IMR-90 (cell line): ENCODE measurements at regions not wholly inside any gene's neighbourhood (a gene's known extent, or its start where the extent isn't known, plus 50 kb on each side); places are given as distances from the start of the nearest gene placed in this dataset.

Experiments used
- ATAC-seq: fragments of 200-7000 bp; cut with Tn5 transposase; 2 replicates; pipeline ENCODE4 v1.9.1; 2020; ENCODE audit warnings: low read depth, mild to moderate bottlenecking, moderate library complexity
- BruUV-seq: library from RNA; stranded (reverse); fragments of 400-500 nt; replicated peaks from 2 replicates; lab custom pipeline; 2021; lab: Mats Ljungman, UMichigan
- CTCF ChIA-PET: fragments of 300-600 bp; formaldehyde crosslinking; extraction: SDS; loops from one replicate; lab custom pipeline; 2021; ENCODE audit warnings: antibody characterized with exemption; lab: Yijun Ruan, JAX
- POLR2A ChIA-PET: fragments of 300-600 bp; sonication (Branson Sonifier 250); formaldehyde crosslinking; loops from one replicate; lab custom pipeline; 2022; ENCODE audit warnings: antibody characterized with exemption; ENCODE audit not compliant: unreplicated experiment; lab: Charles Lee
- DNase-seq: peaks from one replicate; pipeline ENCODE4 v3.0.0; 2013
- H2AFZ ChIP-seq: replicated peaks from 2 replicates; pipeline ENCODE3; 2013; ENCODE audit warnings: low read length, mild to moderate bottlenecking; ENCODE audit not compliant: poor library complexity
- H2AK5ac ChIP-seq: 2 replicates; pipeline ENCODE4 v1.6.1; 2013; ENCODE audit warnings: low read depth, low read length, inconsistent platforms
- H2AK9ac ChIP-seq: replicated peaks from 2 replicates; pipeline ENCODE3; 2013; ENCODE audit warnings: mild to moderate bottlenecking, low read depth, low read length, moderate library complexity; ENCODE audit not compliant: poor library complexity
- H2BK120ac ChIP-seq: 2 replicates; pipeline ENCODE4 v1.6.1; 2013; ENCODE audit warnings: low read depth, low read length, inconsistent platforms
- H2BK15ac ChIP-seq: 3 replicates; pipeline ENCODE4 v1.6.1; 2013; ENCODE audit warnings: low read depth, low read length, inconsistent platforms
- H2BK20ac ChIP-seq: 2 replicates; pipeline ENCODE4 v1.6.1; 2013; ENCODE audit warnings: low read depth, mild to moderate bottlenecking, inconsistent platforms, low read length, moderate library complexity
- H2BK5ac ChIP-seq: 2 replicates; pipeline ENCODE4 v1.6.1; 2013; ENCODE audit warnings: mild to moderate bottlenecking, low read depth, low read length, inconsistent platforms; ENCODE audit not compliant: poor library complexity, severe bottlenecking
- H3K14ac ChIP-seq: replicated peaks from 2 replicates; pipeline ENCODE4 v1.6.1; 2013; ENCODE audit warnings: low read depth, low read length, inconsistent platforms
- H3K18ac ChIP-seq: 2 replicates; pipeline ENCODE4 v1.6.1; 2013; ENCODE audit warnings: low read depth, low read length, control low read depth
- H3K23ac ChIP-seq: 2 replicates; pipeline ENCODE4 v1.6.1; 2013; ENCODE audit warnings: low read depth, low read length, inconsistent platforms
- H3K27ac ChIP-seq: 2 replicates; pipeline ENCODE4 v1.5.1; 2013; ENCODE audit warnings: mild to moderate bottlenecking, control low read depth, low read length; ENCODE audit not compliant: insufficient read depth
- H3K27me3 ChIP-seq: 2 replicates; pipeline ENCODE4 v1.6.1; 2013; ENCODE audit warnings: low read length; ENCODE audit not compliant: control insufficient read depth, insufficient read depth
- H3K36me3 ChIP-seq: 2 replicates; pipeline ENCODE4 v1.6.1; 2013; ENCODE audit warnings: low read length, mixed read lengths; ENCODE audit not compliant: control insufficient read depth, insufficient read depth
- H3K4ac ChIP-seq: 2 replicates; pipeline ENCODE4 v1.6.1; 2013; ENCODE audit warnings: low read depth, low read length, inconsistent platforms
- H3K4me1 ChIP-seq: 2 replicates; pipeline ENCODE4 v1.6.1; 2013; ENCODE audit warnings: low read length, mixed read lengths; ENCODE audit not compliant: control insufficient read depth, insufficient read depth
- H3K4me2 ChIP-seq: 2 replicates; pipeline ENCODE4 v1.6.1; 2013; ENCODE audit warnings: low read depth, mild to moderate bottlenecking, control low read depth, low read length, moderate library complexity
- H3K4me3 ChIP-seq: 2 replicates; pipeline ENCODE4 v1.5.1; 2013; ENCODE audit warnings: low read depth, mild to moderate bottlenecking, control low read depth, low read length, moderate library complexity; ENCODE audit not compliant: insufficient read depth
- H3K56ac ChIP-seq: 2 replicates; pipeline ENCODE4 v1.6.1; 2013; ENCODE audit warnings: low read length, inconsistent platforms; ENCODE audit not compliant: insufficient read depth; ENCODE audit errors: extremely low read depth
- H3K79me1 ChIP-seq, 2 experiments: 2 replicates each; pipeline ENCODE4 v1.6.1; 2013; ENCODE audit warnings: low read length in 2 of 2, inconsistent platforms in 1 of 2, low read depth in 1 of 2
- H3K9ac ChIP-seq: 2 replicates; pipeline ENCODE4 v1.6.1; 2013; ENCODE audit warnings: low read depth, low read length, control low read depth
- H3K9me1 ChIP-seq: 2 replicates; pipeline ENCODE4 v1.6.1; 2013; ENCODE audit warnings: low read length, inconsistent platforms; ENCODE audit not compliant: insufficient read depth
- H3K9me3 ChIP-seq: 2 replicates; pipeline ENCODE4 v1.6.1; 2013; ENCODE audit warnings: low read length; ENCODE audit not compliant: control insufficient read depth, insufficient read depth
- H4K20me1 ChIP-seq: 2 replicates; pipeline ENCODE4 v1.6.1; 2013; ENCODE audit warnings: low read length, inconsistent platforms; ENCODE audit not compliant: insufficient read depth
- H4K5ac ChIP-seq: 2 replicates; pipeline ENCODE4 v1.6.1; 2013; ENCODE audit warnings: mild to moderate bottlenecking, low read depth, low read length, control low read depth
- H4K8ac ChIP-seq, 2 experiments: 2 replicates each; pipeline ENCODE4 v1.6.1; 2013; ENCODE audit warnings: low read depth in 2 of 2, low read length in 2 of 2, control low read depth in 1 of 2, inconsistent platforms in 1 of 2
- H4K91ac ChIP-seq: 2 replicates; pipeline ENCODE4 v1.6.1; 2013; ENCODE audit warnings: low read depth, low read length, inconsistent platforms; ENCODE audit not compliant: insufficient read depth
- BHLHE40 ChIP-seq: fragments of 150-350 bp; IDR thresholded peaks from 2 replicates; pipeline ENCODE4 v1.6.1; 2016; ENCODE audit warnings: mild to moderate bottlenecking, low read depth, low read length
- CEBPB ChIP-seq: IDR thresholded peaks from 2 replicates; pipeline ENCODE4 v1.6.1; 2012; ENCODE audit warnings: low read depth, low read length, improper control_type of control experiment
- CHD1 ChIP-seq: IDR thresholded peaks from 2 replicates; pipeline ENCODE4 v1.6.1; 2012; ENCODE audit warnings: low read depth, low read length, improper control_type of control experiment
- ELK1 ChIP-seq: fragments of 150-350 bp; IDR thresholded peaks from 2 replicates; pipeline ENCODE4 v1.6.1; 2016; ENCODE audit warnings: low read depth, mild to moderate bottlenecking, low read length, moderate library complexity, borderline replicate concordance
- FOS ChIP-seq: fragments of 150-350 bp; IDR thresholded peaks from 2 replicates; pipeline ENCODE4 v1.6.1; 2016; ENCODE audit warnings: low read depth, low read length
- MAFK ChIP-seq: IDR thresholded peaks from 2 replicates; pipeline ENCODE4 v1.6.1; 2012; ENCODE audit warnings: low read depth, low read length, improper control_type of control experiment
- MAZ ChIP-seq: IDR thresholded peaks from 2 replicates; pipeline ENCODE4 v1.6.1; 2012; ENCODE audit warnings: low read depth, mild to moderate bottlenecking, low read length, improper control_type of control experiment, moderate library complexity, borderline replicate concordance
- MXI1 ChIP-seq: IDR thresholded peaks from 2 replicates; pipeline ENCODE4 v1.6.1; 2012; ENCODE audit warnings: low read depth, mild to moderate bottlenecking, low read length, moderate library complexity, borderline replicate concordance
- POLR2A ChIP-seq: IDR thresholded peaks from 2 replicates; pipeline ENCODE4 v1.6.1; 2012; ENCODE audit warnings: mild to moderate bottlenecking, low read depth, low read length
- RCOR1 ChIP-seq: IDR thresholded peaks from 2 replicates; pipeline ENCODE4 v1.6.1; 2012; ENCODE audit warnings: mild to moderate bottlenecking, low read length, improper control_type of control experiment; ENCODE audit not compliant: insufficient replicate concordance
- RFX5 ChIP-seq: IDR thresholded peaks from 2 replicates; pipeline ENCODE4 v1.8.0; 2012; ENCODE audit warnings: low read depth, mild to moderate bottlenecking, low read length, moderate library complexity
- SMC3 ChIP-seq: fragments of 150-350 bp; IDR thresholded peaks from 2 replicates; pipeline ENCODE4 v1.6.1; 2016; ENCODE audit warnings: low read depth, mild to moderate bottlenecking, antibody characterized with exemption, low read length, moderate library complexity
- USF2 ChIP-seq: fragments of 150-350 bp; IDR thresholded peaks from 2 replicates; pipeline ENCODE4 v1.6.1; 2017; ENCODE audit warnings: mild to moderate bottlenecking, antibody characterized with exemption, low read length, low read depth
- WGBS, 2 experiments: methylation state at CpG; one replicate each; pipeline versions ENCODE4 v1.1.5 to v1.1.7; 2013; ENCODE audit warnings: missing lambda C conversion rate in 2 of 2; ENCODE audit not compliant: insufficient read length in 1 of 2; ENCODE audit errors: extremely low coverage in 2 of 2; 5-methylcytosine and 5-hydroxymethylcytosine counted together
- dilution Hi-C: fragments of 300-500 bp; cut with HindIII; formaldehyde crosslinking; loops from one replicate; pipeline ENCODE4 v1.14.3; 2018; ENCODE audit warnings: low sequenced_read_pairs; ENCODE audit not compliant: unreplicated experiment
- in situ Hi-C: fragments of 300-500 bp; cut with MboI; formaldehyde crosslinking; loops from 3 replicates; pipeline ENCODE4 v1.14.3; 2019; ENCODE audit warnings: low sequenced_read_pairs, inconsistent platforms, mixed read lengths
- intact Hi-C: fragments of 100-400 bp; cut with micrococcal nuclease; formaldehyde crosslinking; loops from 2 replicates; pipeline ENCODE4 v1.10.0; 2022
- TF ChIP-seq, protein P1 (sequence below): conservative IDR thresholded peaks from 2 replicates; pipeline ENCODE4 v1.5.1; 2012; ENCODE audit warnings: mild to moderate bottlenecking, low read depth, low read length, improper control_type of control experiment

DNA sequence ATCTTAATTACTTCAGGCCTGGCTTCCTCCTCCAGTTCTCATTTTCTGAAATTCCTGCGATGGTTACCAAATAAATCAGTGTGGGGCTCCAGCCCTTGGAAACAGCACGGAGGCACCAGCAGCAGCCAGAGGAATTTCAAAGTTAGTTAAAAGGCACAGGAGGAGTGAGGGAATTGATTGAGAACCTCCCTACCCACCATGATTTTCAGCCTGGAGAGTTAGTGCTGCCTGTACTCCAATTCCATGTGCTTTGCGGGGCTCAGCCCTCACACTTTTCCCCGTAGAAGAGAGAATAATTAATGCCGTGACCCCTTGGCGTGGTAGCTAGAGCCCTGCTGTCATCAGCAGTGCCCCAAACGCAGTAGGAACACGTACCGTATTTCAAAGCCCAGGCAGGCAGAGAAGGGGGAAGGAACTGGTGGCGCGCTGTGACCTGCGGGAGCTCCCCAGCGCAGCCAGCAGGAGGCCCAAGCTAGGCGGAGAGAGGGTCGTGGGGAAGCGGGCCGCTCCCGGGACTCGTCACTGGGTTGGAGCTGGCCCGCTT lies 84.0 kb upstream of the IGFBP7 start:
- intact Hi-C loops (no loop called here), dilution Hi-C loops (no loop called here)
- POLR2A ChIA-PET: no interaction called here

More for the DNA sequence above, 84.0 kb upstream of the IGFBP7 start:
- Histone ChIP-seq H3K4ac (no peak overlapping the region), H3K27me3 (peaks cover 5% of the 10 kb centered on the region), H2AK5ac (no peak overlapping the region), H2BK120ac (no peak overlapping the region), H2AK9ac (no peak overlapping the region), H3K9me1 (no peaks in the 10 kb centered on the region), H3K27ac (no peak overlapping the region), H3K9ac (no peak overlapping the region), H3K4me1 (no peaks in the 10 kb centered on the region), H3K36me3 (no peaks in the 10 kb centered on the region), H2BK5ac (no peak overlapping the region), H3K4me2 (no peak overlapping the region), H4K8ac (no peak overlapping the region), H4K5ac (no peak overlapping the region), H2AFZ (peak overlapping the region; percentile 38), H3K79me1 (no peaks in the 10 kb centered on the region), H4K91ac (no peak overlapping the region), H4K20me1 (no peaks in the 10 kb centered on the region), H2BK20ac (no peak overlapping the region), H3K9me3 (no peaks in the 10 kb centered on the region), H3K56ac (no peak overlapping the region), H3K4me3 (no peak overlapping the region), H3K23ac (no peak overlapping the region), H3K18ac (no peak overlapping the region), H3K14ac (no peak overlapping the region), H2BK15ac (no peak overlapping the region)
- BruUV-seq: no TSS peak
- ATAC-seq (no peak), DNase-seq (no peak)
- CTCF ChIA-PET: no interaction called here
- TF ChIP-seq USF2: no peak
- no peak for TF ChIP-seq ELK1
- no peak for TF ChIP-seq BHLHE40
- no peak for TF ChIP-seq RFX5
- TF ChIP-seq RCOR1: no peak
- no peak for TF ChIP-seq CEBPB
- no peak for TF ChIP-seq MAZ
- TF ChIP-seq FOS: no peak
- TF ChIP-seq POLR2A: no peak
- TF ChIP-seq MAFK: no peak
- TF ChIP-seq SMC3: no peak
- TF ChIP-seq MXI1: no peak
- TF ChIP-seq, protein P1, sequence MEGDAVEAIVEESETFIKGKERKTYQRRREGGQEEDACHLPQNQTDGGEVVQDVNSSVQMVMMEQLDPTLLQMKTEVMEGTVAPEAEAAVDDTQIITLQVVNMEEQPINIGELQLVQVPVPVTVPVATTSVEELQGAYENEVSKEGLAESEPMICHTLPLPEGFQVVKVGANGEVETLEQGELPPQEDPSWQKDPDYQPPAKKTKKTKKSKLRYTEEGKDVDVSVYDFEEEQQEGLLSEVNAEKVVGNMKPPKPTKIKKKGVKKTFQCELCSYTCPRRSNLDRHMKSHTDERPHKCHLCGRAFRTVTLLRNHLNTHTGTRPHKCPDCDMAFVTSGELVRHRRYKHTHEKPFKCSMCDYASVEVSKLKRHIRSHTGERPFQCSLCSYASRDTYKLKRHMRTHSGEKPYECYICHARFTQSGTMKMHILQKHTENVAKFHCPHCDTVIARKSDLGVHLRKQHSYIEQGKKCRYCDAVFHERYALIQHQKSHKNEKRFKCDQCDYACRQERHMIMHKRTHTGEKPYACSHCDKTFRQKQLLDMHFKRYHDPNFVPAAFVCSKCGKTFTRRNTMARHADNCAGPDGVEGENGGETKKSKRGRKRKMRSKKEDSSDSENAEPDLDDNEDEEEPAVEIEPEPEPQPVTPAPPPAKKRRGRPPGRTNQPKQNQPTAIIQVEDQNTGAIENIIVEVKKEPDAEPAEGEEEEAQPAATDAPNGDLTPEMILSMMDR: no peak
- TF ChIP-seq CHD1: no peak
- in situ Hi-C loops: no loop called here
- WGBS, 2 experiments: 12% methylated on average over 3 of the region's 20 CpGs; no CpG with 5 or more reads in 1 of the 2 experiments
